ENCODE measurements at regions not wholly inside any gene's neighbourhood (a gene's known extent, or its start where the extent isn't known, plus 50 kb on each side); places are given as distances from the start of the nearest gene placed in this dataset.

GRCh38 chr11:105227363-105227762 is 87.8 kb upstream of the CARD18 start:
- DNase-seq, result no peak

GRCh38 chr11:105226766-105227165 is 87.2 kb upstream of the CARD18 start:
- no peak for DNase-seq

- DNase-seq, result no peak
These were observed 86.5 kb upstream of the CARD18 start for GRCh38 chr11:105226091-105226490.

- no peak for DNase-seq
These were observed 85.1 kb upstream of the CARD18 start for GRCh38 chr11:105224482-105225253.

GRCh38 chr11:105220121-105220520 is 80.6 kb upstream of the CARD18 start:
- DNase-seq, result no peak

GRCh38 chr11:105219670-105220069 is 80.1 kb upstream of the CARD18 start:
- DNase-seq, result no peak

GRCh38 chr11:105219269-105219668 is 79.7 kb upstream of the CARD18 start:
- no peak for DNase-seq

GRCh38 chr11:105215528-105215927 is 76.0 kb upstream of the CARD18 start:
- DNase-seq, result no peak

- no peak for DNase-seq
These were observed 72.4 kb upstream of the CARD18 start for GRCh38 chr11:105211806-105212554.

- DNase-seq, result no peak
These were observed 68.5 kb upstream of the CARD18 start for GRCh38 chr11:105208019-105208418.

GRCh38 chr11:105206633-105207032 is 67.1 kb upstream of the CARD18 start:
- DNase-seq, result no peak

- DNase-seq, result no peak
These were observed 65.1 kb upstream of the CARD18 start for GRCh38 chr11:105204636-105205035.

- peak; percentile 11 for DNase-seq
These were observed 64.1 kb upstream of the CARD18 start for GRCh38 chr11:105203569-105204240.

GRCh38 chr11:105202844-105203548 is 63.4 kb upstream of the CARD18 start:
- DNase-seq, result no peak

GRCh38 chr11:105202422-105202821 is 62.9 kb upstream of the CARD18 start:
- DNase-seq, result no peak

GRCh38 chr11:105201166-105201565 is 61.6 kb upstream of the CARD18 start:
- DNase-seq, result no peak

- DNase-seq, result no peak
These were observed 57.7 kb upstream of the CARD18 start for GRCh38 chr11:105197071-105197815.

- DNase-seq, result no peak
These were observed 53.7 kb upstream of the CARD18 start for GRCh38 chr11:105193260-105193659.

- no peak for DNase-seq
These were observed 52.5 kb upstream of the CARD18 start for GRCh38 chr11:105192115-105192514.

GRCh38 chr11:105189581-105189980 is 50.0 kb upstream of the CARD18 start:
- no peak for DNase-seq

Data from eye (tissue), 1 donor.